ENCODE measurements at regions not wholly inside any gene's neighbourhood (a gene's known extent, or its start where the extent isn't known, plus 50 kb on each side); places are given as distances from the start of the nearest gene placed in this dataset.

GRCh38 chr10:111524134-111524533, 447.3 kb downstream of the ADRA2A start:
- TF ChIP-seq KLF16 (tag by site-specific recombination; IDR thresholded peaks at IDR 0.05) = no peak
- TF ChIP-seq ZNF692 (tag by site-specific recombination; IDR thresholded peaks at IDR 0.05) = no peak
- no peak for TF ChIP-seq ZBTB26 (tag by site-specific recombination; optimal IDR thresholded peaks at IDR 0.05)

Measured in HEK293 (cell line).